ENCODE measurements at regions not wholly inside any gene's neighbourhood (a gene's known extent, or its start where the extent isn't known, plus 50 kb on each side); places are given as distances from the start of the nearest gene placed in this dataset.

DNA sequence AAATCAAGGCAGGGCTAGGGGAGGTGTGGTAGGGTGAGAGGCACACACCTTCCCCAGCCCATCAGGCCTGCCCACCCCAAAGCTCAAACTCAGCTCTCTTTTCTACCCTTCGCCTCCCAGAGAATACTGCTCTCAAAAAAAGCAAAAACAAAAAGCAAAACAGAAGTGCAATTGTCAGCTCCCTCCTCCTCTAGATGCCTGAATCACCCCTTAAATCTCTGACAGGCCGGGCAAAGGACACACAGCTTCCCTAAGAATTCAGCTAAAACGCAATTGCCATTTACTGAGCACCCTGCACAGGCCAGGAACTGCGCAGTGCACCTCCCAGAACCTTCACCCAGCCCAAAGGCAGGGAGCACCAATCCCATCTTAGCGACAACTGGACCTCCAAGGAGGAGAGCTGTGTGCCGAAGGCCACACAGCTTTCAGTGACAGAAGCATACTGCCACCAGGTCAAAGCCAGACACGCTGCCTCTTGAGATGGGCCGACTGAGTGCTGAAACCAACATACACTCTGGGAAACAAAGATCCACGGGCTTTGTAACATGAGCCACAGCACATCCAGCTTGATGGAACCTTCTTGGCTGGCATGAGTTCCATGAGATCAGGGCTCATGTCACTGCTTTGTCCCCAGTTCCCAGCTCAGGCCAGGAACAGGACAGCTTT is 53.4 kb upstream of the STXBP1 start:
- no peak for DNase-seq (ENCODE audit: low read depth)
- no peak overlapping the region for H3K4me3 ChIP-seq (ENCODE audit: low read depth, low read length)
- no peak for TF ChIP-seq CTCF (conservative IDR thresholded peaks at IDR 0.05; ENCODE audit: low read depth, low read length)

DNA sequence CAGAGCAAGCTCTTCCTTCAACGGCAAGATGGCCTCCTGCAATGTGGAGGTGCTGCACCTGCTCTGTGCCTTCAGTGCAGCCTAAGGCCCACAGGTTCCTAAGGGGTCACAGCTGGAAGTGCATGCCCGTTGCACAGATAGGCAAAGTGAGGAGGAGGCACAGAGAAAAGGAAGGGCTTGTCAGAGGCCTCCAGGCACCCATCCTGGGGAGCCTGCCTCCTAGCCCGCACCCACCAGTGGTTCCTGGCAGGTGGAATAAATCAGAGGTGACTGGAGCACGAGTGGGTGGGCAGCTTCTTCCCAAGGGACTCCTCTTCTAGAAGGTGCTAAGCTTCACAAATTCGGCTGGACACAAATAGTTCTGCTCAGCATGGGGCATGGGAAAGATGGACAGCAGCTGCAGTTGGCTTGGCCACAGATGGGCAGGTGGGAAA is 52.8 kb upstream of the STXBP1 start:
- H3K4me3 ChIP-seq (ENCODE audit: low read depth, low read length): no peak overlapping the region
- no peak for DNase-seq (ENCODE audit: low read depth)
- TF ChIP-seq CTCF (conservative IDR thresholded peaks at IDR 0.05; ENCODE audit: low read depth, low read length): no peak

- no peak for DNase-seq (ENCODE audit: low read depth)
- H3K4me3 ChIP-seq (ENCODE audit: low read depth, low read length): peak overlapping the region; percentile 35
- TF ChIP-seq CTCF (conservative IDR thresholded peaks at IDR 0.05; ENCODE audit: low read depth, low read length): no peak
Observed at GRCh38 chr9:127561491-127562278, 50.4 kb upstream of the STXBP1 start.

Measured in epithelial cell of proximal tubule (primary cell).